ENCODE measurements at regions not wholly inside any gene's neighbourhood (a gene's known extent, or its start where the extent isn't known, plus 50 kb on each side); places are given as distances from the start of the nearest gene placed in this dataset.
"Not testable (repeated sequence)": the region's sequence is repeated elsewhere in the genome, so short reads cannot be mapped to it uniquely, and the experiment has no call there.

- not testable (repeated sequence) for DNase-seq
Measured at GRCh38 chr15:20260650-20261049, 280.9 kb downstream of the GOLGA6L6 start.

GRCh38 chr15:20259559-20260190 lies 281.9 kb downstream of the GOLGA6L6 start:
- DNase-seq: not testable (repeated sequence)

DNA sequence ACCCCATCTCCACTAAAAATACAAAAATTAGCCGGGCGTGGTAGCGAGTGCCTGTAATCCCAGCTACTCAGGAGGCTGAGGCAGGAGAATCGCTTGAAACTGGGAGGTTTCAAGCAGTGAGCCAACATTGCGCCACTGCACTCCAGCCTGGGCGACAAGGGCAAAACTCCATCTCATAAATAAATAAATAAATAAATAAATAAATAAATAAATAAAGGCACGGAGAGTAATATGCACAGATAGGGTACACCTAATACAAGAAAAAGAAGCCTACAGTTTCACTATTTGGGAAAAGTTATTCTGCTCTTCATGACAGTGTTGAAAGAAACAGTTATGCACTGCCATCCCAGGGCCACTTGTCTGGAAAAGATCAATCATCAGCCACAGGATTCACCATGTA lies 285.2 kb downstream of the GOLGA6L6 start:
- not testable (repeated sequence) for DNase-seq

DNA sequence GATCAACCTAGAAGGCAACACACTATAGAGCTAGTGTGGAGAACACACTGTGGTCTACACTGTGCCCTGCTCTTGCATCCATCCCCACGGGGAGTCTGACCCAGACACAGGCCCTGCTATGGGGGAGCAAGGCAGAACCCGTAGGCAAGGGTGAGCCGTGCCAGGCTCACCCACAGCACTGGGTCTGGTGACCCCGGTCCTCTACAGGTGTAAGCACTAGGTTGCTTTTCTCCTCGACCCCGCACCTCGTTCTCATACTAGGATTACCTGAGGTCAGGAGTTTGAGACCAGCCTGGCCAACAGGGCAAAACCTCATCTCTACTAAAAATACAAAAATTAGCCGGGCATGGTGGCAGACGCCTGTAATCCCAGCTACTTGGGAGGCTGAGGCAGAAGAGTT lies 286.0 kb downstream of the GOLGA6L6 start:
- DNase-seq: not testable (repeated sequence)

GRCh38 chr15:20253047-20253615 lies 288.5 kb downstream of the GOLGA6L6 start:
- DNase-seq: not testable (repeated sequence)

- DNase-seq: not testable (repeated sequence)
Measured at GRCh38 chr15:20252040-20252439, 289.6 kb downstream of the GOLGA6L6 start.

DNA sequence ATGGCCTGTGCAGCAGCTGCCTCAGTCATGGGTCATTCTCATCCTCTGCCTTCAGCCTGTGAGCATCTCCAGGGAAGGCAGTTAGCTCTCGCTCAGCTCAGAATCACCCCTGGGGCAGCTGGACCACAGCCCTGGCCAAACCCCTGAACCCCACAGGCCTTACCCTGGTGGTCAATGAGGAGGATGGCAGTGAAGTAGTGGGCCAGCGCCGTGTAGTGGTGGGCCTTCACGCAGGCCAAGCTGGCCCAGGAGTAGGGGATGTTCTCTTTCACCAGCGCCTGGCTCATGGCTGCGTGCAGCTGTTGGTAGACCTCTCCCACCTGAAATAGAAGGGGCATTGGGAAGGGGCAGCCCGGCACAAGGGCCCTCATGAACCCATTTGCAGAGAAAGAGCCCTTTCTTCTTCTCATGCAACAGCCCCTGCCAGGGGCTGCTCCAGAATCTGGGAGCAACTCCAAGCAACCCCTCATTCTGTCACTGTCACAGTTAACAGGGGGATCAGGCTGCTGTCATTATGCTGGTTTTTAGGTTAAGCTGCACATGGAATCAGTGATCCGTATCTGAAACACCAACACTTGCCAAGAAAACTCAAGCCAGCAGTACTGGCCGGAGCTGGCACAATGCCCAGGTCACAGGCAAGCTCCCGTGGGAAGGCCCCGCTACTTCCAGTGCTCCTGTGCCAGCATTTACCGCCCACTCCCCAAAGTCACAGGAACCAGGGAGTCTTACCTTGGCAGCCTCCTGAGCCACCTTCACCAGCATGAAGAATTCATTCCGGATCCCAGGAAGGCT lies 290.2 kb downstream of the GOLGA6L6 start:
- DNase-seq: not testable (repeated sequence)

DNA sequence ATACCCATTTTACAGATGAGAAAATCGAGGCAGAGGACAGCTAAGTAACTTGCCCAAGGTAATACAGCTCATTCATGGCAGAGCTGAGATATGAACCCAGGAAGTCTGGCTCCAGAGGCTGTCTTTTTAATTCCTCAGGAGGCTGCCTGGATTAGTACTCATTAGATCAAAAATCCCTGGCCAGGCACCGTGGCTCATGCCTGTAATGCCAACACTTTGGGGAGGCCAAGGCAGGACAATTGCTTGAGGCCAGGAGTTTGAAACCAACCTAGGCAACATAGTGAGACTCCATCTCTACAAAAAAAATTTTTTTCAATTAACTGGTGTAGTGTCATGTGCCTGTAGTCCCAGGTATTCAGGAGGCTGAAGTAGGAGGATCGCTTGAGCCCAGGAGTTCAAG lies 291.4 kb downstream of the GOLGA6L6 start:
- DNase-seq: not testable (repeated sequence)

- DNase-seq: not testable (repeated sequence)
Measured at GRCh38 chr15:20249677-20249970, 292.0 kb downstream of the GOLGA6L6 start.

DNA sequence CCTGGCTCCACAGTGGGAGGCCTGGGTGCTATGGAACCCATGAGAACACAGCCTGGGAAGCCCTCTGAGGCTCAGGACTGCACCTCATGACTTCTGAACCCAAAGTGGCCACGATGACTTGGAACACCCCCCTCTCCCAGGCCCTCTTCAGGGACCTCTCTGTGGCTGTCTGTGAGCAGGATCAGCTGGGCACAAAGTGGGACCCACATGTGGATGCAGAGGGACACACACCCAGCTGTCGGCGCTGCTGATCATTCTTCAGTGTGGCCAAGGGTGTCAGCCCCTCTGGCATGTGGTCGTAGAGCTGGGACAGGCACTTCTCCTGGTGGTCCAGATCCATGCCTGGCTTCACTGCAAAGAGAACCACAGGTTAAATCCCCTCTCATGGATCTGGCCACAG lies 293.2 kb downstream of the GOLGA6L6 start:
- not testable (repeated sequence) for DNase-seq

DNA sequence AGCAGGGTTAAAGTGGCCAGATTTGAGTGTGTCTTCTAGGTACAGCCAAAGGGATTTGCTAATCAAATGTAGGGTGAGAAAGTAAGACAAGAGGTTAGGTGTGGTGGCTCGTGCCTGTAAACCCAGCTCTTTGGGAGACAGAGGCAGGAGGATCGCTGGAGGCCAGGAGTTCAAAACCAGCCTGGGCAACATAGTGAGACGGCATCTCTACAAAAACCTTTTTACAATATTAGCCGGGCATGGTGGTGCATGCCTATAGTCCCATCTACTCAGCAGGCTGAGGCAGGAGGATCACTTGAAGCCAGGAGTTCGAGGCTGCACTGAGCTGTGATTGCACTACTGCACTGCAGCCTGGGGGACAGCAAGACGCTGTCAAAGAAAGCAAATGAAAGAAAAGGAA lies 294.5 kb downstream of the GOLGA6L6 start:
- not testable (repeated sequence) for DNase-seq

- DNase-seq: not testable (repeated sequence)
Measured at GRCh38 chr15:20246624-20247023, 295.0 kb downstream of the GOLGA6L6 start.

DNA sequence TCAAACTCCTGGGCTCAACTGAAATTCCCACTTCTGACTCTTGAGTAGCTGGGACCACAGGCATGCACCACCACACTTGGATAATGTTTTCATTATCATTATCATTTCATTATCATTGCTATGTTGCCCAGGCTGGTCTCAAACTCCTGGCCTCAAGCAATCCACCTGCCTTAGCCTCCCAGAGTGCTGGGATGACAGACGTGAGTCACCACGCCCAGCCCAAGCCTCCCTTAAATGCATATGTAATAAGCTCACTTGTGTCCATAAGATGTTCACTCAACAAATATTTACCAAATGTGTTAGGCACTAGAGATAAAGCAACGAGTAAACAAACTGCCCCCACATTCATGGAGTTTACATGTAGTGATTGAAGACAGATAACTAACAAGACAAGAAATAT lies 295.7 kb downstream of the GOLGA6L6 start:
- DNase-seq: not testable (repeated sequence)

DNA sequence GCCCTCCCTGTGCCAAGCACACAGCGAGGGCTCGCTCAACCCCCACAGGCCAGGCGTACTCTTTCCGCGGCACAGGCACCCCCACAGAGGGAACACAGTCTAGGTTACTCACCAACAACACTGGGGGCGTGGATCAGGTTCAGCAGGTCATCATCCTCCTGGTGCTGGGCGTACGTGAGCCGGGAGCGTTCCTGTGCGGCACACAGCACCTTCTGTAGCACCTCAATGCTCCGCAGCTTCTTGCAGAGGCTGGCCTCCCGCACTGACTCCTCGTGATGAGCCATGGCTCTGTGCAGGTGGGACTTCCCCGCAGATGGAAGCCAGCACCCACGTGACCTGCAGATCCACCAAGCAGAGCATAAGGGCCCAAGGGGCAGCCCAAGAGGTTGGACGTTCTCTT lies 296.8 kb downstream of the GOLGA6L6 start:
- DNase-seq: not testable (repeated sequence)

- DNase-seq: not testable (repeated sequence)
Measured at GRCh38 chr15:20243486-20244240, 297.9 kb downstream of the GOLGA6L6 start.

- not testable (repeated sequence) for DNase-seq
Measured at GRCh38 chr15:20240366-20240917, 301.2 kb downstream of the GOLGA6L6 start.

DNA sequence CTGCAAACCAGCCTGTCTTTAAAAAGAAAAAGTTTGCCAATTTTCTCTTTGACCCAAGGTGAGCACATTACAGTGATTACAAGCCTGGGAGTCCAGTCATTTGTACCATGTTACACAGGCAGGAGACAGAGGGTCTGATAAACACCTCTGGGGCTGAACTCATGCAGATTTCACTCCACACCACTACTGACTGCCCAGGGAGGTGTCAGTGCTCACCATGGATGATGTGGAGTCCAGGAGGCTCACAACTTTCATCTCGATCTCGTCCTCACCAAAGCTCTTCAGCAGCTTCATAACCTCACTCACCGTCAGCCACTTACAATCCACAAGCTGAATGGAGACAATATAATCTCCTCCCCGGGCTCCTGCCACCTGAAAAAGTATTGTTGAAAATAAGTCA lies 302.4 kb downstream of the GOLGA6L6 start:
- not testable (repeated sequence) for DNase-seq

DNA sequence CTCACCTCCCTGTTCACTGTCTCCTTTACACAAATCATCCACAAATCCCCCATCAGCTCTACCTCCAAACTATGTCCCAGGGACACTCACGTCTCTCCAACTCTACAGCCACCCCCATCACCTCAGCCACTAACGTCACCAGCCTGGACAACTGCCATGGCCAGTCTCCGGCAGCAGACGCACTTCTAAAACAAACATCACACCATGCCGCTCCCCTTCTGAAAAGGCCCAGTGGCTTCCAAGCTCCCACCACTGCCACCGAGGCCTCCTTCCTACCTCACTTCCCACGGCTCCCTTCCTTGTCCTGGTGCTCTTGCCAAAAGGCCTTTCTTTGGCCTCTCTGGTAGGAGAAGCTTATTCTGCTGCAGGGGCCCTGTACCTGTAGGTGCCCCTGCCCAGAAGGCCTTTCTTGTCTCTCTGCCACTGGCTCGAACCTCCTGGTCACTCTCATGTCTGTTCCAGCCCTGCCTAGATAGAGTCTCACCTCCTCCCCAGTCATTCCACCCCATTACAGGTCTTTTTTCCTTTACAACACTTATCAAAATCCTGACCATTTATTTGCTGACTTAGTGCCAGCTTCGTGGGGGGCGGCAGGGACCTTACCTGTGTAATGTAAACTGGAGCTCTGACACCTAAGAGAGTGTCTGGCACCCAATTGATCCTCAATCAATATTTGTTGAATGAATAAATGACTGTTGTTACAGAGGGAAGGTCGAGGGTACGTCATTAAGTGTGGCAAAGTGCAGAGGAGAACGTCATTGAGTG lies 304.2 kb downstream of the GOLGA6L6 start:
- not testable (repeated sequence) for DNase-seq

- DNase-seq: not testable (repeated sequence)
Measured at GRCh38 chr15:20235728-20236127, 305.9 kb downstream of the GOLGA6L6 start.

- DNase-seq: not testable (repeated sequence)
Measured at GRCh38 chr15:20234006-20234540, 307.5 kb downstream of the GOLGA6L6 start.

DNA sequence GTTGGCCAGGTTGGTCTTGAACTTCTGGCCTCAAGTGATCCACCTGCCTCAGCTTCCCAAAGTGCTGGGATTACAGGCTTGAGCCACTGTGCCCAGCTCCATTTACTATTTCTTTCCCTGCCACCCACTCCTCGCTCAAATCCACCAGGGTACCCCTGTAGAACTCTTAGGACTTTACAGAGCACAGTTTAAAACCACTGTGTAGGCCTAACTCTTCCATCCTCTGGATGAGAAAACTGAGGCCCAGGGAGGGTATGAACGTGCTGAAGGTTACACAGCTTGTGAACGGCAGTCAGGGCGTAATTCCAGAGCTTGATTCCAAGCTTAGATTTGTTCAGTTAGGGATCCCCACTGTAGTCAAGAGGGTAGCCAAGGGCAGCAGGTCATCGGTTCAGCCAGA lies 309.1 kb downstream of the GOLGA6L6 start:
- not testable (repeated sequence) for DNase-seq

DNA sequence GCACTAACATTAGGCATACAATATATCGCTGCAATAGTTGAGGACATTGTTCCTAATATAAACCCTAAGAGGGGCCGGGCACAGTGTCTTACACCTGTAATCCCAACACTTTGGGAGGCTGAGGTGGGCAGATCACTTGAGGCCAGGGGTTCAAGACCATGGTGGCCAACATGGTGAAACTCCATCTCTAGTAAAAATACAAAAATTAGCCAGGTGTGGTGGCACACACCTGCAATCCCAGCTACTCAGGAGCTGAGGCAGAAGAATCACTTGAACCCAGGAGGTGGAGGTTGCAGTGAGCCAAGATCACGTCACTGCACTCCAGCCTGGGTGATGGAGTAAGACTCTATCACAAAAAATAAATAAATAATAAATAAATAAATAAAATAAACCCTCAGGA lies 310.9 kb downstream of the GOLGA6L6 start:
- not testable (repeated sequence) for DNase-seq

Measured in CD4-positive, alpha-beta T cell treated with Interleukin-12 subunit alpha and Interleukin-12 subunit beta, for 1 hour (primary cell).